Kidney capillary endothelial cell (primary cell): ENCODE measurements at regions not wholly inside any gene's neighbourhood (a gene's known extent, or its start where the extent isn't known, plus 50 kb on each side); places are given as distances from the start of the nearest gene placed in this dataset.
"Not testable (repeated sequence)": the region's sequence is repeated elsewhere in the genome, so short reads cannot be mapped to it uniquely, and the experiment has no call there.

ENCODE experiments used
- DNase-seq: peaks from one replicate; pipeline ENCODE4 v3.0.0-alpha.2; 2018; ENCODE audit warnings: low spot score

DNA sequence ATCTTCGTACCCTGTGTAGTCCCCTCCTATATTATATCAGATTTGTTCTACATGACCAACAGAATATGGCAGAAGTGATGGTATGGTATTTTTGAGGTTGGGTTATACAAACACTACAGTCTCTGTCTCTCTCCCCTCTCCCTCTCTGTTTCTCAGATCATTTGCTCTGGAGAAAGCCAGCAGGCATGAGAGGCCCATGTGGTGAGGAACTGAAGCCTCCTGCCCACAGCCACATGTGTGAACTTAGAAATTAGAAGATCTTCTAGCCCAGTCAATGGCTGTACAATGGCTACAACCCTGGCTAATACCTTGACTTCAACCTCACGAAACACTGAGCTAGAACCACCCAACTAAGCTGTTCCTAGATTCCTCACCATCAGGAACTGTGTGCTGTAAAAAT is 250.6 kb downstream of the SMAD2 start:
- DNase-seq: no peak

DNA sequence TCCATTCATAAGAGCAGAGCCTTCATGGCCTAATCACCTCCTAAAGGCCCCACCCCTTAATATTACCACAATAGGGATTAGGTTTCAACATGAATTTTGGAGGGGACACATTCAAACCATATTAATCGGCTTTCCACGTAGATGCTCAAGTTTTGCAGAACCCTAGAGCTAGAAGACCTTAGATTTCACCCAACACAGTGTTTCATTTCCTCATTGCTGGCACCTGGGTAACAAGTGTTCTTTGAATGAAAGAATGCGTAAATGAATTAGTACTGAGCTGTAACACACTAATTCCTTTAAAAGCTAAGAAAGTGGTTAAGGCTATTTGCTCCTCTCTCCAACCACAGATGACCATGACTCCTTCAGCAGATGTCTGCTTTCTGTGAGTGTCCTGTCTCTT is 252.5 kb downstream of the SMAD2 start:
- DNase-seq: no peak

DNA sequence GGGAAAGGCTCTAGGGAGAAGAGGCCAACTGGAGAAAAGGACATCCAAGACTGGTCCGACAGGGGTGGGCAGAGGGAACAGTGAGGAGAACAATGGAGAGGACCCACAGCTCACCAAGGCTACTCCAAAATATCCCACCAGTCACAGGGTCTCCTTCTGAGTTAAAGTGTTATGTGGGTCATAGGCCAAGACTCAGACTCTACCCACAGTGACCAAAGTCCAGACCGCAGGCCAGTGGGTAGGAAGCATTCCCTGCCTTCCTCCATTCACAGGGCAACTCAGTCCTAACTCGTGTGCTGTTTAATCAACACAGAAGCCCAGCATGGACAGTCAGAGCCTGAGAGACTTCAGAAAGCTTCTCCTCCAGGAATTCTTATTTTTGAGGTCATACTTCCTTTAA is 260.6 kb downstream of the SMAD2 start:
- no peak for DNase-seq

DNA sequence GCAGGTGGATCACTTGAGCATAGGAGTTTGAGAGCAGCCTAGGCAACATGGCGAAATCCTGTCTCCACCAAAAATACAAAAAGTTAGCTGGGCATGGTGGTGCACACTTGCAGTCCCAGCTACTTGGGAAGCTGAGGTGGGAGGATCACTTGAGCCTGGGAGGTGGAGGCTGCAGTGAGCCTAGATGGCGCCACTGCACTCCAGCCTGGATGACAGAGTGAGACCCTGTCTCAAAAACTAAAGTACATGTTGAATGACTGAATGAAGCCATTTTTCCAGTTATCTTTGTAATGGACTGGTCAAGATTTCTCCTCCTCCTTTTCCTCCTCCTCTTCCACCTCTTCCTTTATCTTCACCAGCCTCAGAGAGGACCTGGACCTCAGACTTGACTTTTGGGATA is 272.0 kb downstream of the SMAD2 start:
- DNase-seq: no peak

DNA sequence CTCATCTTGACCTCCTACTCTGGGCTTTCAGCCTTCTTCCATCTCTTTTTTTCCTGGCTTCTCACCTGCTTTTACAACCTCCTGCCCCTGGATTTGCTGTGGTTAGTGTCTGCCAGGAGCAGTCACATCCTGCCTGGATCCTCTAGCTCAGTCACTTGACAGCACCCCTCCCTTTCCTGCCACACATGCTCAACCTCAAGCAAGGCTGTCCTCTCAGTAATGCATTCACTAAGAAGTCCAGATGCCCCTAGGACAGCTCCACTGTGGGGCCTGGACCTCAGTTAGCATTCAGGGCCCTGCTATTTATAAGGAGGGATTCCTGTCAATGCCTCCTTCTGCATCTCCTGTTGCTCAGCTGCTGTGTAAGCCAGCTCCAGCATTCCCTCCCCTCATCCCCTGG is 275.5 kb downstream of the SMAD2 start:
- no peak for DNase-seq

DNA sequence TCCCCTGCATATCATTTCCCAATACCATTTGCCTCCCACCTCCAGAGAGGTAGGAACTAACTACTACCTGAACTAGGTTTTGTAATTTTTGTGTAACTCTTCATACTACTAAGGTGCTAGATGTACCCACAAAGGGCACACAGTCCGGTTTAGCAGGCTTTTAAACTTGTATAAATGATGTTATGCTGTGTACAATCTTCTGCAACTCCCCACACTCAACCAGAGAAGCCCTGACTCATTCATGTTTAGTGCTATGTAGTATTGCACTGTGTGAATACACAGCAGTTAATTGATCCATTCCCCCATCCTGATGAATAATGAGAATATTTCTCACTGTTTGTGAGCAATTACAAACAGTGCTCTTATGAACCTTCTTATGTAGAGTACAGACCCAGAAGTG is 285.6 kb downstream of the SMAD2 start:
- no peak for DNase-seq

DNA sequence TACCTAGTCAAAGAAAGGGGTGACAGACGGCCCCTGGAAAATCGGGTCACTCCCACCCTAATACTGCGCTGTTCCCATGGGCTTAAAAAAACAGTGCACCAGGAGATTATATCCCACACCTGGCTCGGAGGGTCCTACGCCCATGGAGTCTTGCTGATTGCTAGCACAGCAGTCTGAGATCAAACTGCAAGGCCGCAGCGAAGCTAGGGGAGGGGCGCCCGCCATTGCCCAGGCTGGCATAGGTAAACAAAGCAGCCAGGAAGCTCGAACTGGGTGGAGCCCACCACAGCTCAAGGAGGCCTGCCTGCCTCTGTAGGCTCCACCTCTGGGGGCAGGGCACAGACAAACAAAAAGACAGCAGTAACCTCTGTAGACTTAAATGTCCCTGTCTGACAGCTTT is 292.9 kb downstream of the SMAD2 start:
- DNase-seq: not testable (repeated sequence)

DNA sequence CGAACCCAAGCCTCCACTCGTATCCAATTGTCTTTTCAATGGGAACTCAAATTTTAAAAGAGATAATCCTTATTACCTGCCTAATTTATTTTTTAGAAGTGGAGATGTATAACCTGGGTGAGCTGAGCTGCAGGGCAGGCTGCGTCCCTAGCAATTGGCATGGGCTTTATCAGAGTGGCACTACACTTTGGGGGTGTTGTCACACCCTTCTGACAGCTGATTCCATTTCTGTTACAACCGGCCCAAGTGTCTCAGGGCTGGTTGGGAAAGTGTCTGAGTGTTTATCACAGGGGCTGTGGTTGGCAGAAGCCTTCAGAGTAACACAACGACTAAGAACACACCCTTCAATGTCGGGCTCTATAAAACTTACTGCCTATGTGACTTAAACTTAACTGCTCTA is 295.0 kb downstream of the SMAD2 start:
- DNase-seq: no peak

DNA sequence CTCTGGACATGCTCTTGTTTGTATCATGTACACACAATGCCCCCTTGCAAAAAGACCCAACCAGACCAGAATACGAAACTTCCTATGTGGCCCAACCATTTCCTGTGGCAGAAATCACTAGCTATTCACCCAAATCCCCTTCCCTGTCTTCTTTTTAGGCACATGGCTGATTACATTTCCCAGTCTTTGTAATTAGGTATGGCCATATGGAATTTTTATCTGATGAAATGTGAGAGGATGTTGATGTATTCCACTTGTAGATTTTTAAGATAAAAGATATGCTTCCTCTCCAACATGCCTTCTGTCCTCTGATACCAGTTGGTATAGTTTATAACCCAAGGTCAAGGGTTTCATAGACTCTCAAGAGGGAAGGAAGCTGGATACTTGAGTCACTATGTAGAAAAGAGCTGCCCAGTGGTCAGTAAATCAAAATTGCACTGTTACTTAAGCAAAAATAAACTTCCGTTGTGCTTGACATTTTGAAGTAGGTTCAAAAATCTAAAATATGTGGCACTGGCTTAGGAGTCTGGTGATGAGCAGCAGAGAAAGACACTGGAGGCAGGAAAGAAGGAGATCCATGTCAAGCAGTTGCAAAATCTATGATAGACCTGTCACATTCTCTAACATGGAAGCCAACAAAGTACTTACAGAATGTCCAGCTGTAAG is 297.4 kb downstream of the SMAD2 start:
- no peak for DNase-seq

DNA sequence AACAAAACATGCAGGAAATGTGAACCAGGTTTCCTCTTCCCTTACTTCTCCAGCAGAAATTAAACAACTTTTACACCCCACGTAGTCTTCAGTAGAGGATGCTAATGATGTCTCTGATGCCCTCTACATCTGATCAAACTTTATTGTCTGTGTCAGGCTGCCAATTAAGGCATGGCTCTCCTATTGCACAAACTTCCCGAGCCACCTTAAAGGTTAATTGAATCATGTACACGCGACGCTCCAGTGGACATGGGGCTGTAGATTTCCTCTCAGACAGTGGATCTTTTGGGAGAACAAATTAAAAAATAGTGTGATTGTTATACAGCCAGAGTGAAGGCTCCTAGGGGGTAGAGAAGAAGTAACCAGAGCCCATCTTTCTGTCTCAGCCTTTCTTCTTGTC is 301.6 kb downstream of the SMAD2 start:
- DNase-seq: no peak

DNA sequence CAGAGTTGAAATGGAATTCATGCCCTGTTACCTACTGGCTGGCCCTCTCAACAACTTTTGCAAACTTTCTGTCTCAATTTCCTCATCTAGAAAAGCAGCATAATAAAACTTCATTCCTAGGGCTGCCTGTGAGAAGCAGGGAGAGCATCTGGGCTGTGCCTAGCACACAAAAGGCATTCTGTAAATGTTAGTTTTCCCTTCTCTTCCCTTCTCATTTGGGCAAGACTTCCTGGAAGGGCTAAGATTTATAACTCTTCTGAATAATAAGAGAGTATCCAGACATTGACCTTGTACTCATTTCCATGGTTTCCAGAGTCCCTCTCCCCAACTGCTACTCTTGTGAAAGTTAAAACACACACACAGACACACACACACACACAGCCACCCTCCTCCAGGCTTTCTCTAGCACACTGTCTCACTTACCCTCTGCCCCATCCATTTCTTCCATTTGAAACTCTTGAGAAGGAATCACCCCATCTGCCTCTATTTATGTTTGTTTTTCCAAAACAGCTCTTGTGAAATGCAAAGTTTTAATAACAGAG is 302.1 kb downstream of the SMAD2 start:
- DNase-seq: no peak

DNA sequence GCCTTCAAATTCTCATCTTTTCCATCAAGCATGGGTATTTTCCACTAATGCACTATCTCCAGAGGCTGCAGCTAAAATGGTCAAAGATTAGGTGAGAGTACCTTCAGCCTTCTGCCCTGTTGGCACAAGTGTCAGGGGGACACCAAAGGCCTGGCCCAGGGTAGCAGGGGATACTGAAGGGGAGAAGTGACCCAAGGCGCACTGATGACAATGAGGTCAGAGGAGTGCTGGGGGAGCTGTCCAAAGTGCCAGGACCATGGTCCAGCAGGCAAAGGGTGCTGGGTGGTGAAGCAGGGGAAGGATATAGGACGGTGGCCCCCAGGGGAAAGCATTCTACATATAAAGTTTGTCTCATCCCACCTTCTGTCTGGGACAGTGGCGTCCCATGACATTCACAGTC is 303.4 kb downstream of the SMAD2 start:
- no peak for DNase-seq

DNA sequence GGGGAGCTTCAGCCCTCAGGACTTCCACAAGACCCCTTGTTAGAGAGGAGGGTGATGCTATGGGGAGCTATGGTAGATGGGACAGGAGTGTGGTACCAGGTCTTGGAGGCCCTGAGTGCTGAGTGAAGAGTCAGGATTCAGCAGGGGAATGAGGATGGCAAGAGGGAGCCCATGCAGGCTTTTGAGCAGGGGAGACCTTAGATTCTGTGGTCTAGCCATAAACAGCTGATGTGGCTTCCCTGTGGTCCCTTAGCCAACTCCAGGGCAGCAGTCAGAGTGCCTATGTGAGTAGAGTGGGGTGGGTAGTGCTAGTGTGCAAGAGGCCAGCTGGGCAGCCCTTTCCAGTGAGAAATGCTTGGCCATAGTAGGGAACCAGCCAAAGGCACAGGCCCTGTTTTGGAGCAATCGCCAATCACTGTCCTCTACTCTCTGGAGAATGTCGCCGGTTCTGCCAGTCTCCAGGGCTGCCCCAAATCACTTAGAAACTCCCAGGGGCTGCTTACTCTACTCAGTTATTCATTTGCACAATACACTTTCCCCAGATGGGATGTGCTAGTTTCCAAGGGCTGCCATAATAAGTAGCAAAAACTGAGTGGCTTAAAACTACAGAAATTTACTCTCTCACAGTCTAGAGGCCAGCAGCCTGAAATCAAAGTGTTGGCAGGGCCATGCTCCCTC is 310.5 kb downstream of the SMAD2 start:
- no peak for DNase-seq

DNA sequence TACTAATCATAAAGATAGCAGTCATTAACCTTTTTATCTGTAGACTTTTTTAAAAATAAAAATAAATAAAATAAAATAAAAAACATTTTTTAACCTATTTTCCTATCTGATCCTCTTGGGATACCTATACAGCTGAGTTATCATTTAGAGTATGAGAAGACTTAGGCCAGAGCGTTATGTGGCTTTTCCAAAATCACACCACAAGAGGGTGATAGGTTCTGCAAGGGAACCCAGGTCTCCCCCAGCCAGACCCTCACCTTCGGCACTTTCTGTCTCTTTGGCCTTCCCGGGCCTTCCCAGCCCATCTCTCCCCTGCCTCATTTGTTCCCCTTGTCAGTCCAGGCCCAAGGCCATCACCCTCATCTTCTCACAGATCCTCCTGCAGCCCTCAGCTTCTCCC is 311.7 kb downstream of the SMAD2 start:
- no peak for DNase-seq

DNA sequence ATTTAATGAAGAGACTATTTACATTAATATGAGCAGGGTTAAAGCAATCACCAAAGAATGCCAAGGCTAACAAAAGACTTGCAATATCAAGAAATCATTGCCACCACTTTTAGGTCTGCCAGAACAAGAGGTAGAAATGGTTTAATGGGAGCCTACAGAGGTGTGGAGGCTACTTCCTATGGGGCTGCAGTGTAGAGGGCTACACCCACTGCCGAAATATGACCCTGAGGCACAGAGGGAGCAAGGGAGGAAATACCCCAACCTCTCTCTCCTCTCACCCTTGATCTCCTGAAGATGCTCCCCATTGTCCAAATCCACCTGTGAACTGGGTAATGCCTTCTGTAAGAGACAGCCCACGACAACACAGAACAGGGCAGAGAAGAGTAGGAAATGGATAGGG is 315.4 kb downstream of the SMAD2 start:
- no peak for DNase-seq

DNA sequence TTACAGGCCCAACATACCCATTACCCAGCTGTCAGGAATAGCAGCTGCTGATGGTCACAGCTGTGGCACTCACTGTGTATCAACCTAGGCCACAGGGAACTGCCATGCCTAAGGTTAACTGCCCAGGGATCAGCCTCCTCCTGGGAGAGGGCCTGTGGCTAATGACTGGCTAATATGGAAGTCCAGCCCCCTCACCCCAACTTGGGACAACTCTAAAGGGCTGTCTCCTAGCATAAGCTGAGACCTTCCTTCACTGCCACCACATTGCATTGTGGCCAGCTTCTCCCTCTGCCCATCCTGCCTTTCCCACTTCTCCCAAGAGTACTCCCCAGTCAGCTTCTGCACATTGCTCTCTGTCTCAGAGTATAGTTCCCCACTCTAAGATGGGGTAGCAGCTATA is 316.5 kb downstream of the SMAD2 start:
- no peak for DNase-seq

DNA sequence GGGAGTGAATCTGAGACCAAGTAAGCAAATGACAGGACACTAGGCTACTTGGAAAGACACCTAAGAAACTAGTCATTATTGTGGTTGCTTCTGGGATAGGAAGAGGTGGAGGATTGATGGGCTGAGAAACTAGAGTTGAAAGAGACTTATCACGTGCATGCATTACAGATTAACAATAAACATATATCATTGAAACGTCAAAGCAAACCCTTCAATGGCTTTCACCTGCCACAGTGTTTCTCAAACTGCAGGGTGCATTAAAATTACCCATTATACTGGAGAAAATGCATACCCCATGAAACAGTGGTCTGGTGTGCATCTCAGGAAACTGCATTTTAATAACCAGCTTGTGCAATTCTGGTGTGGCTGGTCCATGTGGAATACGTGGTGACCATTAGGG is 318.8 kb downstream of the SMAD2 start:
- no peak for DNase-seq

DNA sequence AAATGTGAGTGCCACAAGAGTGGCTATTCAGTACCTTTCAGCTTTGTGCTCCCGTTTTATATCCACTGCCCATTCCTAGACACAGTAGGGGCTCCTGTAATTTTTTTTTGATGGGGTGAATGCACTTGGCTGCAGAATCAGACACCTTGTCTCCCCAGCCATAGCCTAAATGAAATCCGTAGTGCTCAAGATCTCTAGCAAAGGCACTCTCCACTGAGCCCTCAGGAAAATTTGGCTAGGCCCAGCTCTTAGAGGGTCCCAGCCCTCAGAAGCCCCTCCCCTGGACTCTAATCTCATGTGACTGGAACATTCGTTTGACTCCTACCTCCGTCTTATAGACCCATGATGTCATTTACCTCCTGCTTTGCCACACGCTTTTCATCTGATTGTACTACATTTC is 323.9 kb downstream of the SMAD2 start:
- no peak for DNase-seq

DNA sequence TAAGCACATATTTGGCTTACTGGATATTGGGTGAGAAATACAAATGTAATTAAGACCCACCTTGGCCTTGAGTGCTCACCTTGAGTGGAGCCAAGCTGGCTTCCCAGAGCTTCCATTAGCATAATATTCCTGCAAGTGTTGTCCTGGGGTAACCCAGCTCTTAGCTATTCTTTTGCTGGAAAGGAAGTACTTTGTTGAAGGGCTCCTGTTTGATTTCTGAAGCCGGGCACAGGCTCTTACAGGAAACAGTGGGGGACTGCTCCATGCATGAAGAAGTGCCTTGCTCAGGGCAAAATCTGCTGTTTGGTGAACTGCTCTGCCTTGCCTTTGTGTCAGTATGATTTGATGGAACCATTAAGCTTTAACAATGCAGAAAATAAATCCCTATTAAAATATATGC is 325.4 kb downstream of the SMAD2 start:
- DNase-seq: no peak

DNA sequence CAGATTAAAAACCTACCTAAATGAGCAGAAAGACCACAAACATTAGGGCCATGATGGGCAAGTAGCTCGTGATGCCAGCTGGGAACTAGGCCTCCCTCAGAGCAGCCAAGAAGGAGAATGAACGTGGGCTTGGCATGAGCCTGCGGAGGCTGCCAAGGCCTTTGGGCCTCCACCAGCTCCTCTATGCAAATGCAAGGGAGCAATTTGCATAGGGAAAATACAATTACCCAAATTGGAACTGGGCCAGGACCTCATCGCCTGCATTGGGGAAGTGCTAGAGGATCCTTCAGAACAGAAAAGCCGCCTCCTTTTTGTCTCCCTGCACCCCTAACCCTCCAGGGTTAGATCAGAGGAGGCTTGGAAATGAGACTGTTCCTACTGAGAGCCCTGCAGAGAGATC is 326.4 kb downstream of the SMAD2 start:
- DNase-seq: no peak

DNA sequence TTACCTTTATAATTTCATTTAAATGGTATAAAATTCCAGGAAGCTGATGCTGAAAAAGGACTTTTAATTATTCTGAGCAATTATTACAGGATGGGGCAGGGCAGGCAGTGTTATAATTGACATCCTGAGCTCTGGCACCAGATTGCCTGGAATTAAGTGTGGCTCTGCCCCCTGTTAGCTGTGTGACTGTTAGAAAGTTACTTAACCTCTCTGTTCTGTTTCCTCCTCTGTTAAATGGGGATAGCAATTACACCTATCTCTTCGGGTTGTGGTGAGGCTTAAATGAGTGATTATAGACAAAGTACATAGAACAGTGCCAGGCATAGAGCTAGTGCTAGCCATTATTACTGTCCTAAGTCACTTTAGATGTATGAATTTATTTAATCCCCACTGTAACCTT is 327.3 kb downstream of the SMAD2 start:
- no peak for DNase-seq

DNA sequence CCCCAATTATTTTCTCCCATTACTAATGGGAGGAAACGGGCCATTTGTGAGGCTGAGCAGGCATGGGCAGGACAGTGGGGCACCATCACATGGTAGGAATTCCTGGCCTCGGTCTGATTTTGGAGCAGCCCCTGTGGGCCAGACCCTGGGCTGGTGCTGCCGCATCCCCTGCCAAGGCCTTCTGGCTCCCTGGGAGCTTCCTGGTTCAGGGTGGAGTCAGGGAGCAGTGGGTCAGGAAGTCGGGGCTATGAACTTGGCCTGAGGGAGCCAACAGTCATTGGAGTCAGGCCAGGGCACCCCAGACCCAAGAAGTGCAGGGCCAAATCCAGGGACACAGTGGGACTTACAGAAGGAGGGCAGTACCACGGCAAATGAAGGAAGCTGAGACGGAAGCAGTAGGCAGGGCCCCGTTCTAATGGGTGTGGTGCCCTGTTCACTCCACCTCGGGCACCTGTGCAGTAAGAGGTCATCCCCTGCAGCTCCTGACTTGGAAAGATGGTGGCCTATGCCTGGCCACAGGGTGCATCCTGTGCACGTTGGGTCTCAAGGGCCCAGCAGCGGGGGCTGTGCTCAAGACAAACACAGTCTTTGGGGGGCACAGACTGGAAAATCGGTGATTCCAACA is 328.1 kb downstream of the SMAD2 start:
- no peak for DNase-seq

DNA sequence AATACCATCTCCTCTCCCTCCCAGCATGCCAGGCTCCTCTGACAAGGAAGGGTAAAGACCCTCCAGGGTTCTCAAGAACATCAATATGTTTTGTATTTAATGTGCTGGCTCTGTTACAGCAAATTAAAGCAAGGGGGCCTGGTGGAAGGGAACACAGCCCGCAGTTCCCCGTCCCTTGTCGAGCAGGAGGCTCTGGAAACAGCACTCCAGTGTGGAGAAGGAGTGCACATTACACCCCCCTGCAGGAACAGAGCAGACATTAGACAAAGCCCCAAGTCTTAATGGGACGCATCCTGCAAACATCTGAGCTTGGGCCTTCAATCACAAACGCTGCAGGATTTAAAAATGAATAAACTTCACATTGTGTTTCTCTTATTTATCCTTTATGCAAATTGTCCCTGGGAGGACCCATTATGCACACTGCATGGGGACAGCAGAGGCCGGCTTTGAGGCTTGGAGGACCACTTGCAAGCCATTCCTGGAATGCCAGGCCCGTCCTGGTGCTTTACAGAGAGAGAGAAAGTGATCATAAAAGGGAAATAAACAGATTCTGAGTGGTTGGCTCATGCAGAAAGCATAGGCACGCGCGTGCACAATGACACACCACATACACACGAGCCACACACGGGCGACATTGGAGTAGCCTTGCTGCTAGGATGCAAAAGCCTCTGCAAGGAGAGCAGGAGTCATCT is 328.7 kb downstream of the SMAD2 start:
- no peak for DNase-seq
